ENCODE measurements at regions not wholly inside any gene's neighbourhood (a gene's known extent, or its start where the extent isn't known, plus 50 kb on each side); places are given as distances from the start of the nearest gene placed in this dataset.

GRCh38 chr13:59607780-59608233 lies 555.9 kb downstream of the DIAPH3 start:
- Histone ChIP-seq H2AFZ (ENCODE audit: low read depth, low read length) (no peak overlapping the region), H3K27ac (ENCODE audit: low read length) (no peak overlapping the region), H3F3A (ENCODE audit: insufficient read depth, low read length, poor library complexity, severe bottlenecking) (no peaks in the 10 kb centered on the region), H3K9me2 (ENCODE audit: insufficient read depth, low read length) (no peaks in the 10 kb centered on the region), H3K36me3 (ENCODE audit: insufficient read depth, low read length) (no peaks in the 10 kb centered on the region), H3K27me3 (ENCODE audit: insufficient read depth, low read depth, low read length) (no peaks in the 10 kb centered on the region), H4K20me1 (ENCODE audit: insufficient read depth) (no peaks in the 10 kb centered on the region), H3K4me3 (ENCODE audit: low read length) (no peak overlapping the region), H3K4me2 (ENCODE audit: low read length) (no peak overlapping the region), H3K9ac (ENCODE audit: low read length) (no peak overlapping the region), H3K9me3 (ENCODE audit: low read length) (no peaks in the 10 kb centered on the region), H3K79me2 (replicated peaks; ENCODE audit: insufficient read depth, low read length) (no peaks in the 10 kb centered on the region)
- no peak for TF ChIP-seq EP300 (conservative IDR thresholded peaks at IDR 0.05; ENCODE audit: poor library complexity, severe bottlenecking)
- no peak for TF ChIP-seq CTCF (IDR thresholded peaks at IDR 0.05; ENCODE audit: poor library complexity, severe bottlenecking)
- no peak for TF ChIP-seq SMC3 (conservative IDR thresholded peaks at IDR 0.05; ENCODE audit: poor library complexity)
- TF ChIP-seq EZH2 (IDR thresholded peaks at IDR 0.05; ENCODE audit: borderline replicate concordance, insufficient read depth, low read length, poor library complexity, severe bottlenecking): no peak
- TF ChIP-seq TAF1 (IDR thresholded peaks at IDR 0.05; ENCODE audit: low read depth): no peak
- no peak for TF ChIP-seq MXI1 (conservative IDR thresholded peaks at IDR 0.05; ENCODE audit: poor library complexity, severe bottlenecking)
- no peak for TF ChIP-seq REST (IDR thresholded peaks at IDR 0.05; ENCODE audit: borderline replicate concordance)
- no peak for TF ChIP-seq POLR2AphosphoS5 (IDR thresholded peaks at IDR 0.05)
- no peak for TF ChIP-seq RAD21 (conservative IDR thresholded peaks at IDR 0.05)

GRCh38 chr13:59609421-59609820 lies 554.3 kb downstream of the DIAPH3 start:
- Histone ChIP-seq H3K4me2 (ENCODE audit: low read length) (no peak overlapping the region), H3K27ac (ENCODE audit: low read length) (no peak overlapping the region), H3K9ac (ENCODE audit: low read length) (no peak overlapping the region), H3F3A (ENCODE audit: insufficient read depth, low read length, poor library complexity, severe bottlenecking) (no peaks in the 10 kb centered on the region), H3K27me3 (ENCODE audit: insufficient read depth, low read depth, low read length) (no peaks in the 10 kb centered on the region), H4K20me1 (ENCODE audit: insufficient read depth) (no peaks in the 10 kb centered on the region), H2AFZ (ENCODE audit: low read depth, low read length) (no peak overlapping the region), H3K9me3 (ENCODE audit: low read length) (no peaks in the 10 kb centered on the region), H3K36me3 (ENCODE audit: insufficient read depth, low read length) (no peaks in the 10 kb centered on the region), H3K79me2 (replicated peaks; ENCODE audit: insufficient read depth, low read length) (no peaks in the 10 kb centered on the region), H3K4me3 (ENCODE audit: low read length) (no peak overlapping the region), H3K9me2 (ENCODE audit: insufficient read depth, low read length) (no peaks in the 10 kb centered on the region)
- TF ChIP-seq MXI1 (conservative IDR thresholded peaks at IDR 0.05; ENCODE audit: poor library complexity, severe bottlenecking) (no peak), EZH2 (IDR thresholded peaks at IDR 0.05; ENCODE audit: borderline replicate concordance, insufficient read depth, low read length, poor library complexity, severe bottlenecking) (no peak), SMC3 (conservative IDR thresholded peaks at IDR 0.05; ENCODE audit: poor library complexity) (no peak), REST (IDR thresholded peaks at IDR 0.05; ENCODE audit: borderline replicate concordance) (no peak), EP300 (conservative IDR thresholded peaks at IDR 0.05; ENCODE audit: poor library complexity, severe bottlenecking) (no peak), CTCF (IDR thresholded peaks at IDR 0.05; ENCODE audit: poor library complexity, severe bottlenecking) (no peak), TAF1 (IDR thresholded peaks at IDR 0.05; ENCODE audit: low read depth) (no peak), RAD21 (conservative IDR thresholded peaks at IDR 0.05) (no peak), POLR2AphosphoS5 (IDR thresholded peaks at IDR 0.05) (no peak)
